ENCODE measurements at regions not wholly inside any gene's neighbourhood (a gene's known extent, or its start where the extent isn't known, plus 50 kb on each side); places are given as distances from the start of the nearest gene placed in this dataset.

DNA sequence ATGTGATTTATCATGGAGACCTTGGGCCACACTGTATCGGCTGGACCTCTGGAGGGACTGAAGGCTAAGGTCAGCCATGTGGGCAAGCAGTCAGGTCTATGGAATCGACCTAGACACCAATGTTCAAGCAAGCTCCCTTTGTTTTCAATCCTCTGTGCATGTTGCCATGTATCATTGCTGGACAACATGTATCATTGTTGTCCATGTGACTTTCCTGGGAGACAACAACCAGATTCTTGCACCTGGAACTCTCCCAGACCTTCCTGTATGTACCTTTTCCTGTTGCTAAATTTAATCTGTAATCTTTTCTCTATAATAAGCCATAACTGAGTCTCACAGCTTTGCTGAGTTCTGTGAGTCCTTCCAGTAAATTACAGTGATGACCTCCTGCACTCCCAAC lies 329.4 kb upstream of the BOD1L1 start:
- Mint-ChIP-seq H3K4me1 (peaks cover 1 to 2% of the 10 kb centered on the region in 2 experiments; a peak in 1 of 4 replicates), H3K27me3 (ENCODE audit: low read depth) (no peaks in the 10 kb centered on the region), H3K4me3 (no peak overlapping the region), H3K36me3 (ENCODE audit: insufficient read depth in 1 of 3, low read depth in 3 of 3) (no peaks in the 10 kb centered on the region), H3K27ac (peak overlapping the region in 1 of 3 experiments; percentile 70; a peak in 1 of 7 replicates), H3K9me3 (no peaks in the 10 kb centered on the region)
- Histone ChIP-seq H3K79me1 (ENCODE audit: insufficient read depth, low read depth, low read length, poor library complexity, severe bottlenecking) (no peaks in the 10 kb centered on the region), H3K23ac (ENCODE audit: insufficient read length, low read depth, low read length) (no peak overlapping the region), H4K8ac (replicated peaks; ENCODE audit: insufficient read length, low read depth, low read length) (no peak overlapping the region), H3K27me3 (ENCODE audit: insufficient read depth, low read length) (no peaks in the 10 kb centered on the region), H3K27ac (ENCODE audit: insufficient read length, low read depth, low read length) (no peak overlapping the region), H2BK120ac (ENCODE audit: low read depth, low read length, poor library complexity, severe bottlenecking) (no peak overlapping the region), H3K18ac (ENCODE audit: insufficient read length, low read depth, low read length) (no peak overlapping the region), H2BK20ac (ENCODE audit: low read depth, low read length, poor library complexity, severe bottlenecking) (no peak overlapping the region), H2AFZ (ENCODE audit: low read length) (no peak overlapping the region), H3K4me2 (ENCODE audit: insufficient read depth, insufficient read length, low read length) (no peak overlapping the region), H2BK12ac (ENCODE audit: insufficient read length, low read depth, low read length) (no peak overlapping the region), H3K4ac (ENCODE audit: low read depth, low read length) (no peak overlapping the region), H3K4me1 (ENCODE audit: insufficient read depth, low read length) (no peaks in the 10 kb centered on the region), H4K5ac (ENCODE audit: insufficient read length, low read depth, low read length) (no peak overlapping the region), H2BK15ac (ENCODE audit: low read depth, low read length) (no peak overlapping the region), H4K91ac (ENCODE audit: insufficient read length, low read depth, low read length) (no peak overlapping the region), H4K20me1 (ENCODE audit: control insufficient read depth, insufficient read depth, insufficient read length) (no peaks in the 10 kb centered on the region), H3T11ph (ENCODE audit: low read length) (no peak overlapping the region), H3K79me2 (ENCODE audit: insufficient read depth, low read length) (no peaks in the 10 kb centered on the region), H3K9ac (ENCODE audit: extremely low read depth, insufficient read length, low read length) (no peak overlapping the region), H3K23me2 (ENCODE audit: insufficient read length, low read depth, low read length, poor library complexity, severe bottlenecking) (no peaks in the 10 kb centered on the region), H3K56ac (ENCODE audit: insufficient read length, low read depth, low read length) (no peak overlapping the region), H2AK5ac (ENCODE audit: insufficient read length, low read length) (no peak overlapping the region), H3K9me3 (ENCODE audit: control insufficient read depth, low read depth, low read length) (no peaks in the 10 kb centered on the region), H3K14ac (ENCODE audit: insufficient read depth, low read length) (no peak overlapping the region), H2BK5ac (ENCODE audit: insufficient read length, low read length) (no peak overlapping the region)
- WGBS (ENCODE audit: extremely low coverage, insufficient read length, low lambda C conversion rate) = no CpG with 5 or more reads among the region's 2 CpGs
- DNase-seq = no peak
- TF ChIP-seq, protein P1, sequence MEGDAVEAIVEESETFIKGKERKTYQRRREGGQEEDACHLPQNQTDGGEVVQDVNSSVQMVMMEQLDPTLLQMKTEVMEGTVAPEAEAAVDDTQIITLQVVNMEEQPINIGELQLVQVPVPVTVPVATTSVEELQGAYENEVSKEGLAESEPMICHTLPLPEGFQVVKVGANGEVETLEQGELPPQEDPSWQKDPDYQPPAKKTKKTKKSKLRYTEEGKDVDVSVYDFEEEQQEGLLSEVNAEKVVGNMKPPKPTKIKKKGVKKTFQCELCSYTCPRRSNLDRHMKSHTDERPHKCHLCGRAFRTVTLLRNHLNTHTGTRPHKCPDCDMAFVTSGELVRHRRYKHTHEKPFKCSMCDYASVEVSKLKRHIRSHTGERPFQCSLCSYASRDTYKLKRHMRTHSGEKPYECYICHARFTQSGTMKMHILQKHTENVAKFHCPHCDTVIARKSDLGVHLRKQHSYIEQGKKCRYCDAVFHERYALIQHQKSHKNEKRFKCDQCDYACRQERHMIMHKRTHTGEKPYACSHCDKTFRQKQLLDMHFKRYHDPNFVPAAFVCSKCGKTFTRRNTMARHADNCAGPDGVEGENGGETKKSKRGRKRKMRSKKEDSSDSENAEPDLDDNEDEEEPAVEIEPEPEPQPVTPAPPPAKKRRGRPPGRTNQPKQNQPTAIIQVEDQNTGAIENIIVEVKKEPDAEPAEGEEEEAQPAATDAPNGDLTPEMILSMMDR (conservative IDR thresholded peaks at IDR 0.05) = no peak

All from H9 (cell line).